Cardiac muscle cell (in vitro differentiated cells and primary cell): ENCODE measurements at regions not wholly inside any gene's neighbourhood (a gene's known extent, or its start where the extent isn't known, plus 50 kb on each side); places are given as distances from the start of the nearest gene placed in this dataset.

Experiments used
- DNase-seq, 2 donors: peaks; one replicate each; pipeline versions ENCODE4 v3.0.0 to v3.0.0-alpha.2; 2010 to 2017; ENCODE audit warnings: low read depth in 1 of 2, low spot score in 1 of 2
- H3K27ac ChIP-seq: fragments of 200-600 bp; sonication (generic); 2 replicates; pipeline ENCODE4 v1.5.1; 2016
- H3K27me3 ChIP-seq: fragments of 200-600 bp; sonication (generic); 2 replicates; pipeline ENCODE4 v1.6.0; 2016; ENCODE audit warnings: control low read depth
- H3K36me3 ChIP-seq: fragments of 200-600 bp; sonication (generic); 2 replicates; pipeline ENCODE4 v1.5.1; 2016; ENCODE audit warnings: control low read depth
- H3K4me1 ChIP-seq: fragments of 200-600 bp; sonication (generic); 2 replicates; pipeline ENCODE4 v1.8.1; 2017; ENCODE audit warnings: low read depth, mild to moderate bottlenecking, mixed run types
- H3K4me3 ChIP-seq: fragments of 200-600 bp; sonication (generic); 2 replicates; pipeline ENCODE4 v1.5.1; 2016; ENCODE audit warnings: mild to moderate bottlenecking
- H3K9me3 ChIP-seq: fragments of 200-600 bp; sonication (generic); 2 replicates; pipeline ENCODE4 v1.5.1; 2017; ENCODE audit warnings: low read depth, mild to moderate bottlenecking, control low read depth
- TF ChIP-seq, protein P1 (sequence below): IDR thresholded peaks from 2 replicates; pipeline ENCODE4 v1.5.1; 2012; ENCODE audit warnings: low read depth, mild to moderate bottlenecking, low read length

DNA sequence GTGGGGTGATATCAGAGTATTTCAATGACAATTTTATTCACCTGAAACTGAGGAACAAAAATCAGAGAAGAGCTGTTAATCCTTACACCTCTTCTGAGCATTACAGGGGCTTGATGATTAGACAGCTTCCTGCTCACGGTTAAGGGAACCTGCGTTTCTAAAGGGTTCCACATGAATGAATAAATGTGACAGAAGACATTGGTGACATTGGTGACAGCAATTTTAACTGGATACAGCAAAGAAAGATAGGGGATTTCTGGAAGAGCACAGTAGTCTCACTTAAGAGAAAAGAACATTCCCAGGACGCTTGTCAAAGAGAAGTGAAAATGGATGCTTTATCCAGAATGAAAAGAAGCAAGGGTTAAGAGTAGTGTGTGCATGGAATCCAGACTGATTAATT is 235.9 kb upstream of the CNTN3 start:
- H3K36me3 ChIP-seq: no peaks in the 10 kb centered on the region

DNA sequence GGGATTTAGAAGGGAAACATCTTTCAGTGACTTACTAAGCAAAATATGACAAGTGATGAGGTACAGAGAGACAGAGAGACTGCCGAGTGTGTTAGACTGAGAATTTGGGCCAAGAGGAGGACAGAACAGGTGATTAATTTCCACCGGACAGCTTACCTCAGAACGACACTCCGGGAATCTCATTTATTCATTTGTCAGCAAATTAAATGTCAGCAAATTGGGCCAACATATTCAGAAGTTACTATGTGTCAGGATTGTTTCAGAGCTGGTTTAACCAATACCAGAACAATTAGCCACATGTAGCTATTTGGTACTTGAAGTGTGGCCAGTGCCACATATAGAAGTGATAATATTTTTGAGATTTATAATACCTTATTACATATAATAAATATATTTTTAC is 232.6 kb upstream of the CNTN3 start:
- TF ChIP-seq, protein P1, sequence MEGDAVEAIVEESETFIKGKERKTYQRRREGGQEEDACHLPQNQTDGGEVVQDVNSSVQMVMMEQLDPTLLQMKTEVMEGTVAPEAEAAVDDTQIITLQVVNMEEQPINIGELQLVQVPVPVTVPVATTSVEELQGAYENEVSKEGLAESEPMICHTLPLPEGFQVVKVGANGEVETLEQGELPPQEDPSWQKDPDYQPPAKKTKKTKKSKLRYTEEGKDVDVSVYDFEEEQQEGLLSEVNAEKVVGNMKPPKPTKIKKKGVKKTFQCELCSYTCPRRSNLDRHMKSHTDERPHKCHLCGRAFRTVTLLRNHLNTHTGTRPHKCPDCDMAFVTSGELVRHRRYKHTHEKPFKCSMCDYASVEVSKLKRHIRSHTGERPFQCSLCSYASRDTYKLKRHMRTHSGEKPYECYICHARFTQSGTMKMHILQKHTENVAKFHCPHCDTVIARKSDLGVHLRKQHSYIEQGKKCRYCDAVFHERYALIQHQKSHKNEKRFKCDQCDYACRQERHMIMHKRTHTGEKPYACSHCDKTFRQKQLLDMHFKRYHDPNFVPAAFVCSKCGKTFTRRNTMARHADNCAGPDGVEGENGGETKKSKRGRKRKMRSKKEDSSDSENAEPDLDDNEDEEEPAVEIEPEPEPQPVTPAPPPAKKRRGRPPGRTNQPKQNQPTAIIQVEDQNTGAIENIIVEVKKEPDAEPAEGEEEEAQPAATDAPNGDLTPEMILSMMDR: no peak
- no peak for DNase-seq
- Histone ChIP-seq H3K4me3 (no peak overlapping the region), H3K36me3 (no peaks in the 10 kb centered on the region), H3K27me3 (no peaks in the 10 kb centered on the region), H3K27ac (no peak overlapping the region), H3K9me3 (no peaks in the 10 kb centered on the region), H3K4me1 (no peaks in the 10 kb centered on the region)

More for the DNA sequence above, 235.9 kb upstream of the CNTN3 start:
- DNase-seq: no peak
- Histone ChIP-seq H3K4me1 (no peaks in the 10 kb centered on the region), H3K4me3 (no peak overlapping the region), H3K27ac (no peak overlapping the region), H3K9me3 (no peaks in the 10 kb centered on the region), H3K27me3 (no peaks in the 10 kb centered on the region)
- TF ChIP-seq, protein P1: no peak

DNA sequence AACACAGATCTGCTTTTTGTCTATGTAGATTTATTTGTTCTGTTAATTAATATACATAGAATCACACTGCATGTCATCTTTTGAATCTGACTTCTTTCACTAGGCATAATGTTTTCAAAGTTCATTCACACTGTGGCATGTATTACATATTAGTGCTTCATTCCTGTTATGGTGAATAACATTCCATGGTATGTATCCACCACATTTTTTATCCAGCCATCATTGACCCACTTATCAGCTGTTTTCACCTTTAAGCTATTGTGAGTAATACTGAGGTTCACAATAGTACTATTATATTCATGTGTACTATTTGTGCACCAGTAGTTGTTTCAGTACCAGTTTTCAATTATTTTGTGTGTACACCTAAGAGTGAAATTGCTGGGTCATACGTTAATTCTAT is 230.6 kb upstream of the CNTN3 start:
- H3K9me3 ChIP-seq: no peaks in the 10 kb centered on the region
- no peaks in the 10 kb centered on the region for H3K27me3 ChIP-seq
- no peaks in the 10 kb centered on the region for H3K4me1 ChIP-seq
- TF ChIP-seq, protein P1: no peak
- no peak overlapping the region for H3K4me3 ChIP-seq
- no peaks in the 10 kb centered on the region for H3K36me3 ChIP-seq
- no peak for DNase-seq
- H3K27ac ChIP-seq: no peak overlapping the region

DNA sequence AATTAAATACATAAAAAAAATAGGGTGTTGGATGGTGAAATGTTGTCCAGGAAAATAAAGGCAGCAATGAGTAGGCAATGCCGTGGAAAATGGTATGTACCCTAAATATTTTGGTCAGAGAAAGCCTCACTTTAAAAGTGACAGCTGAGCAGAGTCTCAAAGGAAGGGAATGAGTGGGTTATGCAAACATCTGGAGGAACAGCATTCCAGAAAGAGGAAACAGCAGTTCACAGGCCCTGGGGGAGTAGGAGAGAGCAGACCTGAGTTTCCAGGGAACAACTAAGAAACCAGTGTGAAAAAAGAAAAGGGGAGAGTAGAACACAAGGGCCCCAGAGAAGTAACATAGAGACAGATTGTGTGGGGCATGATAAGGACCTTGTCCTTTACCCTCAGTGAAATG is 230.0 kb upstream of the CNTN3 start:
- Histone ChIP-seq H3K9me3 (no peaks in the 10 kb centered on the region), H3K4me3 (no peak overlapping the region), H3K36me3 (no peaks in the 10 kb centered on the region), H3K4me1 (no peaks in the 10 kb centered on the region), H3K27ac (no peak overlapping the region), H3K27me3 (no peaks in the 10 kb centered on the region)
- no peak for DNase-seq
- TF ChIP-seq, protein P1: no peak

DNA sequence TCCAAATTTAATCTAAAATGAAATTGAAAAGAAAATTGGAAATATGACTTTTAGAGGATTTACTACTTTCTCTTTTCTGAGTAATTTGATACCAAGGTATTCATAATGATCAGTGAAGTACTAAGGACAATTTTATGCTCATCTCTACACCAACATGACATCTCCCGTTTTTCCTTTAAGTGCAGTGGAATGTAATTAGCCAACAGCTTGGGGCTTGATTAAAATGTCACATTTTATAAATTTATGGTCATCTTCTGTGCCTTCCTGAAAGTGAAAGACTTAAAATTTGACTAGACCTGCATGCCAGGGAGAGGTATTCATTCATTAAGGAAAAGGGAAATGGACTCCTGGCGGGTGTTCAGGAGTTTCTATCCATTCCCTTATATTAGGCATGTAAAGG is 228.2 kb upstream of the CNTN3 start:
- no peaks in the 10 kb centered on the region for H3K36me3 ChIP-seq
- TF ChIP-seq, protein P1: no peak
- H3K9me3 ChIP-seq: no peaks in the 10 kb centered on the region
- no peak overlapping the region for H3K4me3 ChIP-seq
- H3K27ac ChIP-seq: no peak overlapping the region
- H3K4me1 ChIP-seq: no peaks in the 10 kb centered on the region
- no peaks in the 10 kb centered on the region for H3K27me3 ChIP-seq
- no peak for DNase-seq

DNA sequence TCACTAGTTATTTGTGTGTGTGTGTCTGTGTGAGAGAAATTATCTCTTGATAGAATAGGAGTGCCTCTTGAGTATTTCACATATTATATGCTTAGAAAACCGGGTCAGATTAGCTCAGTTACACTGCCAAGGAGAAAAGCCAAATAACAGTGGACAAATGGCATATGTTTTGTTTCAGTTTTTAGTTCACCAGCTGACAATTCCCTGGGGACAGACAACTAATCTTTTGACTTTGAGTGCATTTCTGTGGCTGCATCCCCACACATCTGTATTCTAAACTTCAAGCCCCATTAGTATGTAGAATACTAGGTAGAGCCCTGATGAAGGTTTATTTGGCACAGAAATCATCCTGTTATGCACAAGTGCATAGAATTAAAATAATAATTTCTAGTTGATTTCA is 227.7 kb upstream of the CNTN3 start:
- no peak overlapping the region for H3K4me3 ChIP-seq
- DNase-seq: no peak
- no peaks in the 10 kb centered on the region for H3K9me3 ChIP-seq
- H3K27me3 ChIP-seq: no peaks in the 10 kb centered on the region
- H3K27ac ChIP-seq: no peak overlapping the region
- no peaks in the 10 kb centered on the region for H3K4me1 ChIP-seq
- H3K36me3 ChIP-seq: no peaks in the 10 kb centered on the region
- TF ChIP-seq, protein P1: no peak
